ENCODE measurements at regions not wholly inside any gene's neighbourhood (a gene's known extent, or its start where the extent isn't known, plus 50 kb on each side); places are given as distances from the start of the nearest gene placed in this dataset.

DNA sequence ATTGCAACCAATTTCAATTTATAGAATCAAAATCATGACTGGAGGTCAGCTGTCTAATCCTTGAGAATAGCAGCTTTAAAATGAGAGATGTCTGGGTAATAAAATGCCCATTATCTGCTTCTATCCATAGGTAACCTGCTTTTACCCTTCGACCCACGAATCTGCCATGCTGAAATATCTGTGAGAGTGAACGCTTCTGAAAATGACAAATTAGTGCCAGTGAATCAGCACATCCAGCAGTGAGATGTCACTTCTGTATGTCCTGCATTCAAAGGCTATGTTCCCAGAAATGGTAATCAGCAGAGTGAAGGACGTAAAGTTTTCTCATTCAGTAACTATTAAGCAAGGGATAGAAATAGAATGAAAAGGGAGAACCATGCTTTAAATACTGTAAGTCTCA lies 532.4 kb upstream of the ITGA1 start:
- TF ChIP-seq, protein P1, sequence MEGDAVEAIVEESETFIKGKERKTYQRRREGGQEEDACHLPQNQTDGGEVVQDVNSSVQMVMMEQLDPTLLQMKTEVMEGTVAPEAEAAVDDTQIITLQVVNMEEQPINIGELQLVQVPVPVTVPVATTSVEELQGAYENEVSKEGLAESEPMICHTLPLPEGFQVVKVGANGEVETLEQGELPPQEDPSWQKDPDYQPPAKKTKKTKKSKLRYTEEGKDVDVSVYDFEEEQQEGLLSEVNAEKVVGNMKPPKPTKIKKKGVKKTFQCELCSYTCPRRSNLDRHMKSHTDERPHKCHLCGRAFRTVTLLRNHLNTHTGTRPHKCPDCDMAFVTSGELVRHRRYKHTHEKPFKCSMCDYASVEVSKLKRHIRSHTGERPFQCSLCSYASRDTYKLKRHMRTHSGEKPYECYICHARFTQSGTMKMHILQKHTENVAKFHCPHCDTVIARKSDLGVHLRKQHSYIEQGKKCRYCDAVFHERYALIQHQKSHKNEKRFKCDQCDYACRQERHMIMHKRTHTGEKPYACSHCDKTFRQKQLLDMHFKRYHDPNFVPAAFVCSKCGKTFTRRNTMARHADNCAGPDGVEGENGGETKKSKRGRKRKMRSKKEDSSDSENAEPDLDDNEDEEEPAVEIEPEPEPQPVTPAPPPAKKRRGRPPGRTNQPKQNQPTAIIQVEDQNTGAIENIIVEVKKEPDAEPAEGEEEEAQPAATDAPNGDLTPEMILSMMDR (IDR thresholded peaks at IDR 0.05; ENCODE audit: low read depth, low read length, poor library complexity, severe bottlenecking): no peak
- TF ChIP-seq EZH2phosphoT487 (IDR thresholded peaks at IDR 0.05; ENCODE audit: borderline replicate concordance, low read length): no peak

All from DOHH2 (cell line).